ENCODE measurements at regions not wholly inside any gene's neighbourhood (a gene's known extent, or its start where the extent isn't known, plus 50 kb on each side); places are given as distances from the start of the nearest gene placed in this dataset.

DNA sequence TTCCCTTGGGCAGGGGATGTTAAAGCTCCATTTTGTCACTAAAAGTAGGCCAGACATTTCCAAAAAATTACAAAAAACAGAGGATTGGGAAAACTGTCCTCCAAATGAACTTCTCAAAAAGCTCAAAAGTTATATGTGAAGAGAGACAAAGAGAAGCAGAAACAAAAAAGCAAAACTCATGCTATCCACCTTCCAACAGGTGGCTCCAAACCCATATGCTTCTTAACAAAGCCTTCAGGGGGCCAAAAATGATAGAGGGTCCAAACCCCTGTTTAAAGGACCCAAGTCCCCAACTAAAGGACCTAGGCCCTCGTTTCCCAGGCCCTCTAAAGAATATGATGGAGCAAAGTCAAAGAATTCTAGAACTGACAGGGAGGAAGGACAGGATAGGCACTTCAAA is 146.7 kb downstream of the AASDHPPT start:
- TF ChIP-seq, protein P1, sequence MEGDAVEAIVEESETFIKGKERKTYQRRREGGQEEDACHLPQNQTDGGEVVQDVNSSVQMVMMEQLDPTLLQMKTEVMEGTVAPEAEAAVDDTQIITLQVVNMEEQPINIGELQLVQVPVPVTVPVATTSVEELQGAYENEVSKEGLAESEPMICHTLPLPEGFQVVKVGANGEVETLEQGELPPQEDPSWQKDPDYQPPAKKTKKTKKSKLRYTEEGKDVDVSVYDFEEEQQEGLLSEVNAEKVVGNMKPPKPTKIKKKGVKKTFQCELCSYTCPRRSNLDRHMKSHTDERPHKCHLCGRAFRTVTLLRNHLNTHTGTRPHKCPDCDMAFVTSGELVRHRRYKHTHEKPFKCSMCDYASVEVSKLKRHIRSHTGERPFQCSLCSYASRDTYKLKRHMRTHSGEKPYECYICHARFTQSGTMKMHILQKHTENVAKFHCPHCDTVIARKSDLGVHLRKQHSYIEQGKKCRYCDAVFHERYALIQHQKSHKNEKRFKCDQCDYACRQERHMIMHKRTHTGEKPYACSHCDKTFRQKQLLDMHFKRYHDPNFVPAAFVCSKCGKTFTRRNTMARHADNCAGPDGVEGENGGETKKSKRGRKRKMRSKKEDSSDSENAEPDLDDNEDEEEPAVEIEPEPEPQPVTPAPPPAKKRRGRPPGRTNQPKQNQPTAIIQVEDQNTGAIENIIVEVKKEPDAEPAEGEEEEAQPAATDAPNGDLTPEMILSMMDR (IDR thresholded peaks at IDR 0.05; ENCODE audit: insufficient read depth, missing control alignments), result no peak
- no peak for FAIRE-seq

DNA sequence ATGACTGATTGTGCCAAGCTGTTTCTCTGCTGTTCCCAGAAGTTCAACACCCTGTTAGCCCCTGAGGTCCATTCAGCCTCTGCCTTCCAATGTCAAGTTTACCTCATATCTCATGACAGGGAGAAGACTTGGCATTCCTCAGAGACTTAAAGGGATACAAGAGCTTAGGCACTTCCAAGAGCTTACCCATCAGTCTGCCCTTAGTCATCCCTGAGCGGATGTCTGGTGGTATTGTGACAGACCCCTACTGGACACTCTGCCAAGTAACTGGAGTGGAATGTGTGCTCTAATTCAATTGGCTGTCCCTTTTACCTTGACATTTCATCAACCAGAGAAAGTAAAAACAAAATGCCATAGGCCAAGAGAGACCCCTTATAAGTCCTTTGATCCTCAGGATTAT is 151.5 kb downstream of the AASDHPPT start:
- DNase-seq (ENCODE audit: insufficient read length, low spot score), result no peak
- TF ChIP-seq, protein P1 (IDR thresholded peaks at IDR 0.05; ENCODE audit: insufficient read depth, missing control alignments), result no peak
- no peak for FAIRE-seq

More for the DNA sequence above, 146.7 kb downstream of the AASDHPPT start:
- no peak for DNase-seq (ENCODE audit: insufficient read length, low spot score)

DNA sequence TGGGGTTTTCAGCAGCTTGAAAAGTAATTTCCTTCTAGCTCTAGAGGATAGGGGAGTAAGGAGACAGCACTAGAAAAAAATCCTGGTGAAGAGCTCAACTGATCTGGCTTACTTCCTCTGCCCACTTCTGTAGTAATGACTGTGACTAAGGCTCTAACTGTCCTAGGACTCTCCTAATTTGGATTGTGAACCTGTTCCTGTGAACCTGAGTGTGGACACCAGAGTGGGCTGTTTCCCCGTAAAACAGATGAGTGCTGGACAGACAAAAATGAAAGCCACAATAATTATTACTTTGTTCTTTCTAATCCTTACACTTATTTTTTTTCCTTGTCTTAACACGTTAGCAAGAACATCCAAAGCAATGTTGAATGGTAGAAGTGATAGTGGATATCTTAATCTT is 154.1 kb downstream of the AASDHPPT start:
- no peak for FAIRE-seq
- no peak for DNase-seq (ENCODE audit: insufficient read length, low spot score)
- TF ChIP-seq, protein P1 (IDR thresholded peaks at IDR 0.05; ENCODE audit: insufficient read depth, missing control alignments), result peak; percentile 3

DNA sequence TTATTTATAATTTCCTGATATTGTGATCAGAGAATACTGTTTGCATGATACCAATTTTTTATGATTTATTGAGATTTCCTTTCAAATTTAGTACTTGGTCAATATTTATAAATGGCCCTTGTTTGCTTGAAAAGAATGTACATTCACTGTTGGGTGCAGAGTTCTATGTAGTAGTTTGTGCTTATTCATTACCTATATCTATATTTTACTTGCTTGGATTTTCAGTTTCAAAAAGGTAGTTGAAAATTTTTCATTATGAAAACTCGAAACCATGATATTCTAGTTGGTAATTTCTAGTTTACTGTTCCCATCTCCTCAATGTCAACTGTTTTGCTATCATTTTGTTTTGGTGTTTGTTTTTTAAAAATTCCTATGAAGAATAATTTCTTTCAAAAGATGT is 155.7 kb downstream of the AASDHPPT start:
- no peak for FAIRE-seq
- TF ChIP-seq, protein P1 (IDR thresholded peaks at IDR 0.05; ENCODE audit: insufficient read depth, missing control alignments), result no peak
- DNase-seq (ENCODE audit: insufficient read length, low spot score), result no peak

DNA sequence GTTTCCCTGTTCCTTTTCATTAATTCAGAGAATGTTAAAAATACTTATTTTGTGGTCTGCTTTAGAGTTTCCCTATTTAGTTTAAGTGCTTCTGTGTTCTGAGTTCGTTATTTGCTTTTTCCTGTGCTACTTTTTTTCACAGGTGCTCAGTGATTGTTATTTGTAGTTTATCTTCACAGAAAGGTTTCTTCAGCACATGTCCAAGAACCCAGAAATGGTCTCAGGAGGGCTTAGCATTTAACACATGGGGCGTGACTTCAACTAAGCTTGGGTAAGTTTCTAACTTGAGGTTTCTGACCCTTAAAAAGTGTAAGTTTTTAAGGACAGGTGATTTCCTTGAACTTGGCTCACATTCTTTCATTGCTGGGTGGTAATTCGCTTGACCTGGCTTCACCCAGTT is 157.3 kb downstream of the AASDHPPT start:
- TF ChIP-seq, protein P1 (IDR thresholded peaks at IDR 0.05; ENCODE audit: insufficient read depth, missing control alignments), result no peak
- DNase-seq (ENCODE audit: insufficient read length, low spot score) (no peak), FAIRE-seq (no peak)

DNA sequence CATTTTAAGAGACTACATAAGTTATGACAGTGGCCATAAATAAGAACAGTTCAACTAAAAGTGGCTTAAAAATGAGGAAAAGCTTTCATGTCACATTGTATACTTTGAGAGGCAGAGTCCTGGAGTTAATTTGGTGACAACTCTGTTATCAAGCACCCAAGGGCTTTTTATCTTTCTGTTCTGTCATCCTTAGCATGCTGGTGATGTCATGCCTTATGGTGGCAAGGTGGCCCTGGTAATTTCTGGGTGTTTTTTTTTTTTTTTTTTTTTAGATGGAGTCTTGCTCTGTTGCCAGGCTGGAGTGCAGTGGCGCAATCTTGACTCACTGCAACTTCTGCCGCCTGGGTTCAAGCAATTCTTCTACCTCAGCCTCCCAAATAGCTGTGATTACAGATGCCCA is 158.8 kb downstream of the AASDHPPT start:
- FAIRE-seq (no peak), DNase-seq (ENCODE audit: insufficient read length, low spot score) (no peak)
- TF ChIP-seq, protein P1 (IDR thresholded peaks at IDR 0.05; ENCODE audit: insufficient read depth, missing control alignments), result no peak

DNA sequence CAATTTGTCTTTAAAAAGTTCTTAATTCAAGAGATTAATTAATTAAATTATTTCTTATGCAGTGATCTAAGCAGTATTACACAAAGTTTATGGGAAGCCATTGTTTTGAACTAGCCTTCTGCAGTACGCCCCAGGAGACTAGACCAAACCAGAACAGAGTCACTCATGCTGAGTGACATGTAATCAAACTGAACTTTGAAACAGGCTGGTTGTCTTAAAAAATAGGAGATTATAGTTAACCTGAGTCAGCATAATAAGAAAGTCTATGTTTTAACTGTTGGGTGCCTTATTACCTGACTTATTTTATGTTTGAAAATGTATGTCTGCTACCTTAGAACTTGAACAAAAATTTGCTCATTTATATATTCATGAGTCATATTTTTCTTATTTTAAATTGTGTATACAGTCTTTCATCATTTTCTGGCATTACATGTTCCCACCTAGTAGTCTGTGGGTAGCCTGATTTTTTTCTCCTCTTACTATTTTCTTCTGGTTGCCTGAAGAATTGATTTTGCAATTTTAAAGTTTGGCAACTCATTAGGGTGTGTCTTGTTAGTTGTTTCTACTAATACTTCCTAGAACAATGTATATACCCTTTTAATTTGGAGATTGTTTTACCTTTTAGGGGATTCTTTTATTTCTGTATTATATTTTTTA is 161.4 kb downstream of the AASDHPPT start:
- TF ChIP-seq, protein P1 (IDR thresholded peaks at IDR 0.05; ENCODE audit: insufficient read depth, missing control alignments), result no peak
- DNase-seq (ENCODE audit: insufficient read length, low spot score) (no peak), FAIRE-seq (no peak)
